ENCODE measurements at regions not wholly inside any gene's neighbourhood (a gene's known extent, or its start where the extent isn't known, plus 50 kb on each side); places are given as distances from the start of the nearest gene placed in this dataset.

GRCh38 chr17:13297183-13297582, 279.4 kb upstream of the ELAC2 start:
- Histone ChIP-seq H3K4me3 (no peak overlapping the region), H3K36me3 (no peaks in the 10 kb centered on the region), H3K9me3 (no peaks in the 10 kb centered on the region), H3K27me3 (no peaks in the 10 kb centered on the region), H3K4me1 (ENCODE audit: insufficient read depth) (no peaks in the 10 kb centered on the region), H3K27ac (no peak overlapping the region)
- DNase-seq: no peak
- WGBS, 3 donors: 51 to 73% (median 56%) methylated on average over 3 of the region's 3 CpGs
- TF ChIP-seq POLR2A (IDR thresholded peaks at IDR 0.05): no peak
- no peak for TF ChIP-seq CTCF (IDR thresholded peaks at IDR 0.05)
- TF ChIP-seq EP300 (IDR thresholded peaks at IDR 0.05): no peak
- intact Hi-C loops (cut with DNase I): no loop called here

GRCh38 chr17:13293421-13293820, 275.6 kb upstream of the ELAC2 start:
- no peaks in the 10 kb centered on the region for H3K9me3 ChIP-seq
- no peak overlapping the region for H3K27ac ChIP-seq
- no peaks in the 10 kb centered on the region for H3K4me1 ChIP-seq (ENCODE audit: insufficient read depth)
- DNase-seq: no peak
- H3K36me3 ChIP-seq: no peaks in the 10 kb centered on the region
- intact Hi-C loops (cut with DNase I): no loop called here
- no peak for TF ChIP-seq POLR2A (IDR thresholded peaks at IDR 0.05)
- TF ChIP-seq EP300 (IDR thresholded peaks at IDR 0.05): no peak
- no peak for TF ChIP-seq CTCF (IDR thresholded peaks at IDR 0.05)
- H3K27me3 ChIP-seq: no peaks in the 10 kb centered on the region
- no peak overlapping the region for H3K4me3 ChIP-seq

- no peak for TF ChIP-seq CTCF (IDR thresholded peaks at IDR 0.05)
- TF ChIP-seq EP300 (IDR thresholded peaks at IDR 0.05): no peak
- TF ChIP-seq POLR2A (IDR thresholded peaks at IDR 0.05): no peak
- no peaks in the 10 kb centered on the region for H3K9me3 ChIP-seq
- no peaks in the 10 kb centered on the region for H3K27me3 ChIP-seq
- intact Hi-C loops (cut with DNase I): no loop called here
- H3K4me1 ChIP-seq (ENCODE audit: insufficient read depth): no peaks in the 10 kb centered on the region
- no peak overlapping the region for H3K4me3 ChIP-seq
- 66 to 78% (median 69%) methylated on average over 10 of the region's 10 CpGs for WGBS, 3 donors
- no peak for DNase-seq
- H3K36me3 ChIP-seq: no peaks in the 10 kb centered on the region
- no peak overlapping the region for H3K27ac ChIP-seq
These were observed 274.5 kb upstream of the ELAC2 start for GRCh38 chr17:13292291-13292690.

GRCh38 chr17:13288248-13288647, 270.4 kb upstream of the ELAC2 start:
- H3K4me1 ChIP-seq (ENCODE audit: insufficient read depth): no peaks in the 10 kb centered on the region
- intact Hi-C loops (cut with DNase I): no loop called here
- H3K27me3 ChIP-seq: no peaks in the 10 kb centered on the region
- 75 to 83% (median 78%) methylated on average over 4 of the region's 4 CpGs for WGBS, 3 donors
- H3K4me3 ChIP-seq: no peak overlapping the region
- H3K36me3 ChIP-seq: no peaks in the 10 kb centered on the region
- TF ChIP-seq POLR2A (IDR thresholded peaks at IDR 0.05) (no peak), EP300 (IDR thresholded peaks at IDR 0.05) (no peak), CTCF (IDR thresholded peaks at IDR 0.05) (no peak)
- DNase-seq: no peak
- no peak overlapping the region for H3K27ac ChIP-seq
- no peaks in the 10 kb centered on the region for H3K9me3 ChIP-seq

- no peaks in the 10 kb centered on the region for H3K36me3 ChIP-seq
- TF ChIP-seq EP300 (IDR thresholded peaks at IDR 0.05) (no peak), CTCF (IDR thresholded peaks at IDR 0.05) (no peak), POLR2A (IDR thresholded peaks at IDR 0.05) (no peak)
- no peaks in the 10 kb centered on the region for H3K9me3 ChIP-seq
- H3K27me3 ChIP-seq: no peaks in the 10 kb centered on the region
- 87 to 93% (median 90%) methylated on average over 6 of the region's 6 CpGs for WGBS, 3 donors
- H3K4me3 ChIP-seq: no peak overlapping the region
- intact Hi-C loops (cut with DNase I): no loop called here
- no peak for DNase-seq
- no peaks in the 10 kb centered on the region for H3K4me1 ChIP-seq (ENCODE audit: insufficient read depth)
- H3K27ac ChIP-seq: no peak overlapping the region
These were observed 269.4 kb upstream of the ELAC2 start for GRCh38 chr17:13287226-13287625.
